HG02642 (cell line): ENCODE measurements at regions not wholly inside any gene's neighbourhood (a gene's known extent, or its start where the extent isn't known, plus 50 kb on each side); places are given as distances from the start of the nearest gene placed in this dataset.
"Not testable (repeated sequence)": the region's sequence is repeated elsewhere in the genome, so short reads cannot be mapped to it uniquely, and the experiment has no call there.

Source experiments
- ATAC-seq: cut with Tn5 transposase; IDR thresholded peaks from one replicate; pipeline ENCODE4 v1.9.1; 2021; ENCODE audit warnings: mild to moderate bottlenecking; ENCODE audit not compliant: unreplicated experiment, poor library complexity

- no peak for ATAC-seq
Measured at GRCh38 chr5:28388428-28388827, 1350.0 kb upstream of the CDH9 start.

GRCh38 chr5:28386712-28387111 lies 1348.3 kb upstream of the CDH9 start:
- ATAC-seq, result no peak

GRCh38 chr5:28380167-28380566 lies 1341.8 kb upstream of the CDH9 start:
- ATAC-seq, result no peak

GRCh38 chr5:28374492-28374967 lies 1336.1 kb upstream of the CDH9 start:
- no peak for ATAC-seq

GRCh38 chr5:28370896-28371295 lies 1332.5 kb upstream of the CDH9 start:
- ATAC-seq, result no peak

GRCh38 chr5:28369418-28369817 lies 1331.0 kb upstream of the CDH9 start:
- ATAC-seq, result no peak

- no peak for ATAC-seq
Measured at GRCh38 chr5:28355831-28356230, 1317.4 kb upstream of the CDH9 start.

GRCh38 chr5:28346696-28347095 lies 1308.3 kb upstream of the CDH9 start:
- no peak for ATAC-seq

- ATAC-seq, result peak; percentile 56
Measured at GRCh38 chr5:28344836-28345433, 1306.5 kb upstream of the CDH9 start.

GRCh38 chr5:28329176-28329575 lies 1290.8 kb upstream of the CDH9 start:
- no peak for ATAC-seq

GRCh38 chr5:28328681-28329080 lies 1290.3 kb upstream of the CDH9 start:
- ATAC-seq, result no peak

GRCh38 chr5:28324174-28324573 lies 1285.8 kb upstream of the CDH9 start:
- no peak for ATAC-seq

- no peak for ATAC-seq
Measured at GRCh38 chr5:28313953-28314352, 1275.6 kb upstream of the CDH9 start.

- no peak for ATAC-seq
Measured at GRCh38 chr5:28313321-28313951, 1275.0 kb upstream of the CDH9 start.

- ATAC-seq, result no peak
Measured at GRCh38 chr5:28310696-28311095, 1272.3 kb upstream of the CDH9 start.

GRCh38 chr5:28305891-28306290 lies 1267.5 kb upstream of the CDH9 start:
- no peak for ATAC-seq

GRCh38 chr5:28301712-28302111 lies 1263.3 kb upstream of the CDH9 start:
- ATAC-seq, result no peak

- no peak for ATAC-seq
Measured at GRCh38 chr5:28296254-28297013, 1258.0 kb upstream of the CDH9 start.

GRCh38 chr5:28287021-28287420 lies 1248.6 kb upstream of the CDH9 start:
- ATAC-seq, result not testable (repeated sequence)

- ATAC-seq, result no peak
Measured at GRCh38 chr5:28286566-28286965, 1248.2 kb upstream of the CDH9 start.

GRCh38 chr5:28284788-28285187 lies 1246.4 kb upstream of the CDH9 start:
- no peak for ATAC-seq
